ELF-1 (cell line): ENCODE measurements at regions not wholly inside any gene's neighbourhood (a gene's known extent, or its start where the extent isn't known, plus 50 kb on each side); places are given as distances from the start of the nearest gene placed in this dataset.
"Not testable (repeated sequence)": the region's sequence is repeated elsewhere in the genome, so short reads cannot be mapped to it uniquely, and the experiment has no call there.

Experiments used
- DNase-seq: peaks from one replicate; pipeline ENCODE4 v3.0.0-alpha.2; 2016; ENCODE audit warnings: low read depth, low spot score

DNA sequence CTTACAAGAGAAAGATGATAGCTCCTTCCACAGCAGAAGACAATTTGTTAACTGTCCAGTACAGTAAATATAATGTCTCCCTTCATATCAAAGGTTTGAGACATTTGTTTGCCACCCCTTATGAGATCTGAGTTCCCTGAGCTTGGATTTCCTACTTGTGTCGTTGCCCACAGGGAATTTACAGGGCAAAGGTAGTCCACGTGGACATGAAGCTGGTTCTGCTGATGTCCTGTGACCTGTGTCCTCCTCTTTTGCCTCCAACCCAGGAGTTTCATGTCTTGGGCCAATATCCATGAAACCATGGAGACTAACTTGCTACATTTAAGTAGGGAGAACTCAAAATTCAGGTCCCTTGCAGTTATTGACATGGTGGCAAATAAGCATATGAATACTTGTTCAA is 172.2 kb upstream of the KCTD7 start:
- not testable (repeated sequence) for DNase-seq

DNA sequence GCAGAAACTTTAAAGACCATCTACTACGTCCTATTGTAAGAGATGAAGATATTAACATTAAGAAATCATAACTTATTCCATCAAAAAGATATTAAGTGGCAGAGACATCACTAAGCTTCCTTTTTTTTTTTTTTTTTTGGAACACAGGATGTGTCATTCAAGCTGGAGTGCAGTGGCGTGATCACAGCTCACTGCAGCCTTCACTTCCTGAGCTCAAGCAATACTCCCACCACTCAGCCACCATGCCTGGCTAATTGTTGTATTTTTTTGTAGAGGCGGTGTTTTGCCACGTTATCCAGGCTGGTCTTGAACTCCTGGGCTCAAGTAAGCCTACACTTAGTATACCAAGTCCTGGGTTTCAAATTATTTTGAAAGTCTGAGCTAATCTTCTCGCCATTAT is 169.7 kb upstream of the KCTD7 start:
- DNase-seq: not testable (repeated sequence)

GRCh38 chr7:66459783-66460413 is 168.8 kb upstream of the KCTD7 start:
- DNase-seq: not testable (repeated sequence)

- no peak for DNase-seq
Observed at GRCh38 chr7:66460921-66461361, 167.7 kb upstream of the KCTD7 start.

GRCh38 chr7:66461397-66461796 is 167.3 kb upstream of the KCTD7 start:
- not testable (repeated sequence) for DNase-seq

DNA sequence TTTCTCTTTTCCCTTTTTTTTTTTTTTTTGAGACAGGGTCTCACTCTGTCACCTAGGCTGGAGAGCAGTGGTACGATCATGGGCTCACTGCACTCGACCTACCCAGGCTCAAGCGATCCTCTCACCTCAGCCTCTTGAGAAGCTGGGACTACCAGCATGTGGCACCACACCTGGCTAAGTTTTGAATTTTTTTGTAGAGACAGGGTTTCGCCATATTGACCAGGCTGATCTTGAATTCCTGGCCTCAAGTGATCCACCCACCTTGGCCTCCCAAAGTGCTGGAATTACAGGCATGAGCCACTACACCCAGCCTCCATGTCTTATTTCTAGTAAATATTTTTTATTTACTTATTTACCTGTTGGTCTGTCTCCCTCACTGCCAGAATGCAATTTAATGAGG is 165.8 kb upstream of the KCTD7 start:
- not testable (repeated sequence) for DNase-seq

GRCh38 chr7:66464059-66464458 is 164.6 kb upstream of the KCTD7 start:
- DNase-seq: no peak

DNA sequence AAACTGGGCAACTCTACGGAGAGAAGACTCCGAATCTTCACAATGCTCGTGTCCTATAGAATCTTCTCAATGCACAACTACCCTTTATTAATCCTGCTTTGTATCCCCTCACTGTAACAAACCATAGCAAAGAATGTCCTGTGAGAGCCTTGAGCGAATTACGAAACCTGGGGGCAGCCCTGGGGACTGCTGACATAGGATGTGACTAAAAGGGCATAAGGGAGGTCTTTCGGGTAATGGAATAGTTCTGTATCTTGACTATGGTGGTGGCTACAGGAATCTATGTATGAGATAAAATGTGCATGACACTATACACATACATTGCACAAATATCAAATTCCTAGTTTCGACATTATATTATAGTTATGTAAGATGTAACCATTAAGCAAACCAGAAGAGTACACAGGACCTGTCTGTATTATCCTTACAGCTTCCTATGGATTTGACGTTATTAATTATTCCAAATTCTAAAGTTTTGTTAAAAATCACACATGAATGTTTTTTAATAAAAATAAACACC is 162.5 kb upstream of the KCTD7 start:
- no peak for DNase-seq

DNA sequence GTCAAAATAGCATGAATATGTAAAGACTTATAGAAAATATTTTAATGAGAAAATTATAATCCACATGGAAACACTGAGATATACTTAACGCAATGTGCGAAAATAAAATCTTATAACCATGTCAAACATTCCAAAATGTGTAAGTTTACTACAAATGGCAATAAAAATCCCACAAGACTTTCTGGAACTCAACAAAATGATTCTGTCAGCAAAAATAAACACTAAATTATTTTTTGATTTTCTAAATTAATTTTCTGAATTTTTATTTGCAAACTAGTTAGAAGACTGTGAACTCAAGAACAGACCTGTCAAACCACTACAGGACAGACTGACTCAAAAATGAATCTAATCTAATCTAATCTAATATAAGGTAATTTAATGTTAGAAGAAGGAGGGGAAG is 160.8 kb upstream of the KCTD7 start:
- DNase-seq: no peak

DNA sequence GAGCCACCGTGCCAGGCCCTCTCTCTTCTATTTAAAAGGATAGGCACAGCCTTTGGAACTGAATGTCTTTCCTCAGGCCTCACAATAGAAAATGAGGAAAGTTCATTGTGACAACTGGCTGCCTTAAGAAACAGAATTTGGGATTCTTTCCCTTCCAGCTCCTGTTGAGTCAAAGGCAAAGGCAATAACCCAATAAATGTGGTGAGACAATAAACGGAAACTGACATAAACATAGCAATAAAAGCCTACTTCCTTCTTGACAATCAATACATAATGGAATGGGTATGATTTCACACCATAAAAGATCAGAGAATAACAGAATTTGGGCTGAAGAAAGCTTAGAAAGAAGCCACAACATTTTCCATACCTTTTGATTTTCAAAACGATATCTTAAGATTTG is 155.6 kb upstream of the KCTD7 start:
- DNase-seq: not testable (repeated sequence)

- DNase-seq: no peak
Observed at GRCh38 chr7:66474441-66474840, 154.2 kb upstream of the KCTD7 start.

- not testable (repeated sequence) for DNase-seq
Observed at GRCh38 chr7:66476056-66476455, 152.6 kb upstream of the KCTD7 start.

- DNase-seq: not testable (repeated sequence)
Observed at GRCh38 chr7:66477822-66478397, 150.8 kb upstream of the KCTD7 start.

GRCh38 chr7:66481229-66481628 is 147.5 kb upstream of the KCTD7 start:
- DNase-seq: not testable (repeated sequence)

DNA sequence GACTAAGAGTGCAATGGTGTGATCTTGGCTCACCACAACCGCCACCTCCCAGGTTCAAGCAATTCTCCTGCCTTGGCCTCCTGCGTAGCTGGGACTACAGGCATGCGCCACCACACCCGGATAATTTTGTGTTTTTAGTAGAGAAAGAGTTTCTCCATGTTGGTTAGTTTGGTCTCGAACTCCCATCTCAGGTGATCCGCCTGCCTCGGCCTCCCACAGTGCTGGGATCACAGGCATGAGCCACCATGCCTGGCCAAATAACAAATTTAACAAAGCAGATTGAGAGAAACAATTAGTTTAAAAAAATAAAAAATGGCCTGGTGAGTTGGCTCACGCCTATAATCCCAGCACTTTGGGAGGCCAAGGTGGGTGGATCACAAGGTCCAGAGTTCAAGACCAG is 139.6 kb upstream of the KCTD7 start:
- DNase-seq: not testable (repeated sequence)

GRCh38 chr7:66489741-66490140 is 138.9 kb upstream of the KCTD7 start:
- DNase-seq: not testable (repeated sequence)

DNA sequence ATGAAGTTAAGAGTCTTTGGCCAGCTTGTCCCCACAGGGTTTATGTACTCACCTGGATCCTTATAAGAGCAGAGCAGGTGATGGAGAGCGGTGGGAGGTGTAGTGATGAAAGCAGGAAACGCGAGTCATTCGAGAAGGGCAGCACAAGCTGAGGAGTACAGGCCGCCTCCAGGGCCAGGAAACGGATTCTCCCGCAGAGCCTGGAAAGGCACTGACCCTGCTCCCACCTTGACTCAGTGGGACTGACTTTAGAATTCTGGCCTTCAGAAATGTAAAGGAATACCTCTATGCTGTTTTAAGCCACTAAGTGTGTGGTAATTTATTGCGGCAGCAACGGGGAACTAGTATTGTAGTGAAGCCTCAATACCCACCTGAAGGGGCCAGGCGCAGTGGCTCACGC is 137.7 kb upstream of the KCTD7 start:
- DNase-seq: not testable (repeated sequence)

- not testable (repeated sequence) for DNase-seq
Observed at GRCh38 chr7:66492405-66492804, 136.3 kb upstream of the KCTD7 start.

- DNase-seq: peak; percentile 99
Observed at GRCh38 chr7:66493235-66494205, 135.2 kb upstream of the KCTD7 start.

GRCh38 chr7:66497346-66497745 is 131.3 kb upstream of the KCTD7 start:
- DNase-seq: no peak

DNA sequence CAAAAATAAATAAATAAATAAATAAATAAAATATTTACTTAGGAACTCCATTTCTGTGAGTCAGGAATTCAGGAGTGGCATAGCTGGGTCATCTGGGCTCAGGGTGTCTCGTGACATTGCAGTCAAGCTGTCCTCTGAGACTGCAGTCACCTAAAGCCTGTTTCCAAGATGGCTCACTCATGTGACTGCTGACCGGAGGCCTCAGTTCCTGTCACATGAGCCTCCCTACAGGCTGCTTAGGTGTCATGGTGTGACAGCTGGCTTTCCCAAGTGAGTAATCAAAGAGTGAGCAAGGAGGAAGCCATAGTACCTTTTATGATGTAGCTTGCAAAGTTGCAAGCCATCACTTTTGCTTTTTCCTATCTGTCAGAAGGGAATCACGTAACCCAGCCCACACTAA is 128.6 kb upstream of the KCTD7 start:
- DNase-seq: no peak
